KG1 (cell line): ENCODE measurements at regions not wholly inside any gene's neighbourhood (a gene's known extent, or its start where the extent isn't known, plus 50 kb on each side); places are given as distances from the start of the nearest gene placed in this dataset.

Experiments used
- DNase-seq: peaks from one replicate; lab custom pipeline; 2025; lab: John Stamatoyannopoulos, UW

DNA sequence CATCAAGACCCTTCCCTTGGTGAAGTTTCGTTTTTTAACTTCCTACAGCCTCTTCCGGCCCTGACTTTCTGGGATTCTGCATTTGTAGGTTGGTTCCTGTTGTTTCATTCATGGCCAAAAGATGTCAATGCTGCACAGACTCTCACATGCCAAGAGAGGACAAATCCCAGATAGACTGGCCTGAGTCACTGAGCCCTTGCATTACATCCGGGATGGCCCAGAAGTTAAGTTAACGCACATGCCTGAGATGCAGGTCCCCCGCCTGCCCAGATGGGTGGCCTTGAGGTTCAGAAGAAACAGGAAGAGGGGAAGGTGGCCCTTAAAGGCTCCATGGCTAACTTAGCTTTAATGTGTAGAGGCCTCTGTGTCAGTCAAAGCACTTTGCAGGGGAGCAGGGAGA is 51.6 kb upstream of the SRGAP3 start:
- no peak for DNase-seq

DNA sequence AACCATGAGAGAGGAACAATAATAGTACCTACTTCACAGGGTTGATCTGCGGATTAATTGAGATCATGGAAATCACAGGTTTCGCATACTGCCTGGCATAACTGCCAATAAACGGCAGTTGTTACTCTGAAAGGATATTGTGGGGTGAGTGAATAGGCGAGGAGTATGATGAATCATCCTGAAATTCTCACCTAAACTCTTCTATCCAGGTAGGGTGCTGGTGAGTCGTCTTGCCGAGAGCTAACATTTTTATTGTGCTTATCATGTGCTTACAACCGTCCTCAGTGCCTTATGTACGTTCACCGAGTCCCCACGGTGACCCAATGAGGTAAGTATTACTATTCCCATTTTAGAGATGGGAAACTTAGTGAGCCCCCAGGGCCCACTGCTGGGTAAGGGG is 52.4 kb upstream of the SRGAP3 start:
- no peak for DNase-seq

DNA sequence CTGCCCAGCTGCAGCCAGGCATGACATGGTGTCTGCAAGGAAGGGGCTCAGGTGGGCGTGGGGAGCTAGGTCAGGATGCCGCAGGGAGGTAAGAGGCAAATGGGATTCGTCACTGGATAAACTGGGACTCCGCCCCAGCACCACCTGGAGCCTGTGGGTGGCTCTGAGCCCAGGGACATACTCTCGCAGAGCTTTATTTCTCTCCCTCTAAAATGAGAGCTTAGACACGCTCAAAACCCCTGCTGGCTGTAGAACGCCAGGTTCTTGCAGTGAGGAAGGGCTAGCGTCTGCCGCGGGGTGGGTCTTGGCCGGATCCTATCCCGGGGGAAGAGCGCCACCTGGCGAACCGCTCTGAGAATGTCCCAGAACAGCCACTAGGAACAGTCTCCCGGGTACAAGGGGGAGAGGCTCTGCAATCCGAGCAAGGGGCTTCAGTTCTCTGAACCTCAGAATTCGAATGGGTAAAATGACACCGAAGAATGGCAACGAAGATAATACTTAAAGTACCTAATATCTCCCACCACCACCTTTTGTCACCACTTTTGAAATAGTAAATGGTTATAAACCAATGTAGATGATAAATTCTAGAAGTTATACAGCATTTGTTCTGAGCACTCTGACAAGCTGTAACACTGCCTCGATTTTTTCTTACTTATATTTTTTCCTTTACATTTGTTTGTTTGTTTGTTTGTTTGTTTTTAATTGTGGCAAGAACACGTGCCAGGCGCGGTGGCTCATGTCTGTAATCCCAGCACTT is 53.2 kb upstream of the SRGAP3 start:
- DNase-seq = peak; percentile 42

DNA sequence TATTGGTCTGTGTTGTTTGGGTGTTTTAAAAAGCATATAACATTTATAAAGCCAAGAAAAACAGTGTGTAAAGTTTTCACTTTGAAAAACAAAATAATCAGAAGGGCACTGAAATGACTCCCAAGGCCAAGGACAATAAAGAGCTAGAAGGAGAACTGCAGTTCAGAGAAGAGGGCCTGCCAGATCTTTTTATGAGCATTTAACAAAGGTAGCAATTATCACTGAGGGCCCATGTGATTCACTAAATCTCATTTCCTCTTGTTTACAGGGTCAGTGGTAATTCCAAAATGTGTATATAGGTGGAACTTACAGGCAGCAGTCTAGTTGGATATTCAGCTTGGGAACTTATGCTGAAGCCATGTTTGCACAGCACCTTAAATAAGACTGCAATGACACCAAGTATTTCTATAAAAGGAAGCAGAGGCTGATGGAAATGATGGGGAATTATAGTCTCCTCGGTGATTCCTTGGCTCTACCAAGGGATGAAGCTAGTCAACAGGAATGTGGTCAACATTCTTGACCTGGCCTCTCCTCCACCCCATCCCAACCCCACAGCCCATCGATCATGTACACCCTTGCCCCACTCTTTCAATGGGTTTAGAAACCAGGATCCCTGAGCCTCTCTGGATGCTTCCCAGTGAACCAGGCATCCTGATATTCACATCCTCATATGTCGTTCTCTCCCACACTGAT is 54.4 kb upstream of the THUMPD3 start:
- DNase-seq = no peak

DNA sequence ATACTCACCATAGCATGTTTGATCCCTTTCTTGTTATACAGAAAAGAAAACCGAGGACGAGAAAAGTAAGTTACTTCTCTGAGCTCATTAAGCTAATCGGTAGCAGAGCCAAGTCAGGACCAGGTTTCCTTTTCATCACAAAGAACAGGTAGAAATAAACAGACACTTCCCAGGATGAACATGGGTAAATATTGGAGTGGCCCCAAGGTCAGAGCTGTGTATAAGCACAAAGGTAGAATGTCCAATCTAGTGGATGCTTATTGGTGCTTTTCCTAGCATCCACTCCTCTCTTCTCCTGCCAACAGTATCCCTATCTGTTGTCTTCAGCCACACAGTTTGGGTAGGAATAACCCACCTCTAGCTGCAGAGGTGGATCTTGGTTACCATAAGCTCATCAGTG is 52.8 kb upstream of the THUMPD3 start:
- no peak for DNase-seq

DNA sequence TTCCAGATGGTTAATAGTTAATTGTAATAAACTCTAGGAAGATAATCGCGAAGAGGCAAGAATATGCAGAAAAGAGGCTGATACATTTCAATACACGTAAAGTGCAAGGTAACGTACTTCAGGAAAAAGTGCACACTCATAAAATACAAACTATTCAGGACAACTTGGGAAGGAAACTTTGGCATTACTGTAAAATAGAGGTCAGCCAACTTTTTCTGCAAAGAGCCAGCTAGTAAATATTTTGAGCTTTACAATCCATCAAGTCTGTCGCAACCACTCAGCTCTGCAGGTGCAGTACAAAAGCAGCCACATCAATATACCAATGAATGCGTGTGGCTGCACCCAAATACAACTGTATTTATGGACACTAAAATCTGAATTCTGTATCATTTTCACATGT is 51.6 kb upstream of the THUMPD3 start:
- DNase-seq = no peak
